BJ (cell line): ENCODE measurements at regions not wholly inside any gene's neighbourhood (a gene's known extent, or its start where the extent isn't known, plus 50 kb on each side); places are given as distances from the start of the nearest gene placed in this dataset.
"Not testable (repeated sequence)": the region's sequence is repeated elsewhere in the genome, so short reads cannot be mapped to it uniquely, and the experiment has no call there.

Experiments
- CTCF ChIA-PET: fragments of 350-600 bp; formaldehyde crosslinking; extraction: SDS; loops from one replicate; lab custom pipeline; 2021; ENCODE audit warnings: antibody characterized with exemption, inconsistent platforms; lab: Yijun Ruan, JAX
- POLR2A ChIA-PET: fragments of 300-600 bp; sonication (Branson Sonifier 250); formaldehyde crosslinking; extraction: SDS; loops from one replicate; lab custom pipeline; 2021; ENCODE audit warnings: antibody characterized with exemption; lab: Charles Lee
- DNase-seq: peaks from one replicate; pipeline ENCODE4 v3.0.0-alpha.2; 2011; ENCODE audit warnings: low read depth
- H3K27me3 ChIP-seq: 2 replicates; pipeline ENCODE4 v1.6.0; 2011; ENCODE audit warnings: low read length; ENCODE audit not compliant: control insufficient read depth, insufficient read depth
- H3K36me3 ChIP-seq: 2 replicates; pipeline ENCODE4 v1.5.1; 2011; ENCODE audit warnings: low read length; ENCODE audit not compliant: control insufficient read depth, insufficient read depth
- H3K4me3 ChIP-seq: 2 replicates; pipeline ENCODE4 v1.5.1; 2011; ENCODE audit warnings: low read depth, mild to moderate bottlenecking, control low read depth, low read length
- CTCF ChIP-seq: IDR thresholded peaks from 2 replicates; pipeline ENCODE4 v1.5.1; 2011; ENCODE audit warnings: low read depth, mild to moderate bottlenecking, control low read depth, inconsistent platforms, low read length, moderate library complexity; ENCODE audit not compliant: insufficient read depth

- no peak overlapping the region for H3K4me3 ChIP-seq
- TF ChIP-seq CTCF, result no peak
- POLR2A ChIA-PET, result no interaction called here
- DNase-seq, result no peak
- H3K27me3 ChIP-seq, result no peaks in the 10 kb centered on the region
- CTCF ChIA-PET, result no interaction called here
- H3K36me3 ChIP-seq, result no peaks in the 10 kb centered on the region
Observed at GRCh38 chr4:3614731-3614980, 82.4 kb upstream of the LRPAP1 start.

GRCh38 chr4:3613967-3614730 is 81.9 kb upstream of the LRPAP1 start:
- no peaks in the 10 kb centered on the region for H3K36me3 ChIP-seq
- H3K4me3 ChIP-seq, result no peak overlapping the region
- ChIA-PET POLR2A (no interaction called here), CTCF (no interaction called here)
- no peaks in the 10 kb centered on the region for H3K27me3 ChIP-seq
- DNase-seq, result no peak
- TF ChIP-seq CTCF, result no peak

- Histone ChIP-seq H3K4me3 (no peak overlapping the region), H3K27me3 (no peaks in the 10 kb centered on the region), H3K36me3 (no peaks in the 10 kb centered on the region)
- ChIA-PET POLR2A (no interaction called here), CTCF (no interaction called here)
- no peak for DNase-seq
- TF ChIP-seq CTCF, result no peak
Observed at GRCh38 chr4:3612934-3613333, 80.7 kb upstream of the LRPAP1 start.

- no peaks in the 10 kb centered on the region for H3K27me3 ChIP-seq
- ChIA-PET CTCF (no interaction called here), POLR2A (no interaction called here)
- no peak for TF ChIP-seq CTCF
- no peak for DNase-seq
- H3K36me3 ChIP-seq, result no peaks in the 10 kb centered on the region
- H3K4me3 ChIP-seq, result no peak overlapping the region
Observed at GRCh38 chr4:3612281-3612680, 80.1 kb upstream of the LRPAP1 start.

GRCh38 chr4:3611778-3612177 is 79.6 kb upstream of the LRPAP1 start:
- ChIA-PET POLR2A (no interaction called here), CTCF (no interaction called here)
- H3K27me3 ChIP-seq, result no peaks in the 10 kb centered on the region
- H3K4me3 ChIP-seq, result no peak overlapping the region
- DNase-seq, result no peak
- no peak for TF ChIP-seq CTCF
- no peaks in the 10 kb centered on the region for H3K36me3 ChIP-seq

- H3K27me3 ChIP-seq, H3K4me3 ChIP-seq, CTCF ChIA-PET, POLR2A ChIA-PET, H3K36me3 ChIP-seq, DNase-seq: not testable (repeated sequence)
Observed at GRCh38 chr4:3610851-3611250, 78.6 kb upstream of the LRPAP1 start.

- H3K36me3 ChIP-seq, POLR2A ChIA-PET, H3K27me3 ChIP-seq, H3K4me3 ChIP-seq, DNase-seq, CTCF ChIA-PET: not testable (repeated sequence)
Observed at GRCh38 chr4:3609905-3610304, 77.7 kb upstream of the LRPAP1 start.
